ENCODE measurements at regions not wholly inside any gene's neighbourhood (a gene's known extent, or its start where the extent isn't known, plus 50 kb on each side); places are given as distances from the start of the nearest gene placed in this dataset.

DNA sequence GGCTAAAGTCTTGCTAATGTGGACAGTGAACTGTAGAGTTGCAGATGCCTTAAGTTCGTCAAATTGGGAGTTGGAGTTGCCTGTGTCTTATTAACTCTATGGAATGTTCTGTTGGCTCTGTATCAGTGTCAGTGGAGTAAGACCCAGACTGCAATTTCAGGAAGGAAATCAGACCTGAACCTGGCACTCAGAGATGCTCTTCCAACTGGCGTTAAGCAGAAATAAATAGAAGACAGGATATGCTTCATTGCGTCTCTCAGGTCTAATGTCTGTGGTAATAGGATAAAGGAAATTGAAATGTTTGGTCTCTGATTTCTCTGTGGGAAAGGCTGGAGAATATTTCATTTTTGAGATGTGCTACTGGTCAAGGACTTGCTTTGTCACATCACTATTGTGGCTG, 846.7 kb upstream of the ID2 start:
- H2AFZ ChIP-seq (ENCODE audit: low read length) = no peak overlapping the region
- H3K79me2 ChIP-seq (ENCODE audit: insufficient read depth, low read length) = no peaks in the 10 kb centered on the region
- no peaks in the 10 kb centered on the region for H4K20me1 ChIP-seq (ENCODE audit: insufficient read depth, low read length, poor library complexity, severe bottlenecking)
- no peak overlapping the region for H3K9ac ChIP-seq (ENCODE audit: low read depth, low read length, poor library complexity, severe bottlenecking)
- H3K4me1 ChIP-seq (ENCODE audit: insufficient read depth, low read length, poor library complexity, severe bottlenecking) = peaks cover 4% of the 10 kb centered on the region
- no peak overlapping the region for H3K4me3 ChIP-seq (ENCODE audit: low read length, poor library complexity, severe bottlenecking)
- no peaks in the 10 kb centered on the region for H3K9me3 ChIP-seq (ENCODE audit: insufficient read depth, low read depth, low read length)
- H3F3A ChIP-seq (ENCODE audit: low read depth) = no peaks in the 10 kb centered on the region
- no peak overlapping the region for H3K4me2 ChIP-seq (ENCODE audit: low read depth, low read length, poor library complexity, severe bottlenecking)
- TF ChIP-seq EZH2phosphoT487 (IDR thresholded peaks at IDR 0.05; ENCODE audit: borderline replicate concordance) = no peak
- TF ChIP-seq, protein P1, sequence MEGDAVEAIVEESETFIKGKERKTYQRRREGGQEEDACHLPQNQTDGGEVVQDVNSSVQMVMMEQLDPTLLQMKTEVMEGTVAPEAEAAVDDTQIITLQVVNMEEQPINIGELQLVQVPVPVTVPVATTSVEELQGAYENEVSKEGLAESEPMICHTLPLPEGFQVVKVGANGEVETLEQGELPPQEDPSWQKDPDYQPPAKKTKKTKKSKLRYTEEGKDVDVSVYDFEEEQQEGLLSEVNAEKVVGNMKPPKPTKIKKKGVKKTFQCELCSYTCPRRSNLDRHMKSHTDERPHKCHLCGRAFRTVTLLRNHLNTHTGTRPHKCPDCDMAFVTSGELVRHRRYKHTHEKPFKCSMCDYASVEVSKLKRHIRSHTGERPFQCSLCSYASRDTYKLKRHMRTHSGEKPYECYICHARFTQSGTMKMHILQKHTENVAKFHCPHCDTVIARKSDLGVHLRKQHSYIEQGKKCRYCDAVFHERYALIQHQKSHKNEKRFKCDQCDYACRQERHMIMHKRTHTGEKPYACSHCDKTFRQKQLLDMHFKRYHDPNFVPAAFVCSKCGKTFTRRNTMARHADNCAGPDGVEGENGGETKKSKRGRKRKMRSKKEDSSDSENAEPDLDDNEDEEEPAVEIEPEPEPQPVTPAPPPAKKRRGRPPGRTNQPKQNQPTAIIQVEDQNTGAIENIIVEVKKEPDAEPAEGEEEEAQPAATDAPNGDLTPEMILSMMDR (conservative IDR thresholded peaks at IDR 0.05; ENCODE audit: low read length) = no peak
- H3K36me3 ChIP-seq (ENCODE audit: insufficient read depth, low read length) = no peaks in the 10 kb centered on the region
- no peaks in the 10 kb centered on the region for H3K9me2 ChIP-seq (replicated peaks; ENCODE audit: low read depth, low read length)
- H3K27me3 ChIP-seq (ENCODE audit: insufficient read depth, low read length, poor library complexity, severe bottlenecking) = no peaks in the 10 kb centered on the region

DNA sequence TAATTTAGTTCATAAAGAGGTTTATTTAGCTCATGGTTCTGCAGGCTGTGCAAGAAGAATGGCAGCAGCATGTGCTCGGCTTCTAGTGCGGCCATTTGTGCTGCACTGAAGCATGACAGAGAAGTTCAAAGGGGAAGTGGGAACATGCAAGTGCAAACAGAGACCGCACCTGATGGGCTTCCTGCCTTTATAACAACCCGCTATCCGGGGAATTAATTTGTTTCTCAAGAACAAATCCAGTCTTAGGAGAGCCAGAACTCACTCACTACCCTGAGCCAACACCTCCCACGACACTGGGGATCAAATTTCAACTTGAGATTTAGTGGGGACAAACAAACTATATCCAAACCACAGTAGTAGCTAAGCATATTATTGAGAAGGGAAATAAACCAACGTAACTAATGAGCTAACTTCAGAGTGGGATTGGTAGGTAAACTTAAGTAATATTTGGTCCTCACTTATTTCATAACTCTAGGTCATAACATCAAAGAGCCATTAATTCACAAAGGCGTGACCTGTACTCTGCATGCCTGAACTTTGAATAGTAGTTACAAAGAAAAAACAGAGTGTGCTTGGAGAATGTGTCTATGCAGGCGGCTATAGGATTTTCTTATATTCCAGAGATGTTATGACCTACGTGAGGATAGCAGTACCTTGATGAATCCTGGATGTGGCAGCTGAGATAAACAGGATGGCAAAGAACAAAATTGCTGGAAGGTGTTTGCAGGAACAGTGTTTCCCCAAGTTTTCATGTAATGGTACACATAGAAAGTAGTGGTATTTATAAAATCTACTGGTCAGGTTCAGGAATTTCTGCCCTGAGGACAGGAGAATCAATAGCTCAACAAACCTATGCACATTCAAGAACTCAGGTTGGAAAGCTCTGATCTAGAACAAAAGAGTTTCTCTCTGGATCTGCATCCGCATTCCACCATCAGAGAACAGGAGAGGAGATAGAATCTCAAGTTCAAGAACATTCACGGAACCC, 845.9 kb upstream of the ID2 start:
- no peaks in the 10 kb centered on the region for H3K9me2 ChIP-seq (replicated peaks; ENCODE audit: low read depth, low read length)
- TF ChIP-seq EZH2phosphoT487 (IDR thresholded peaks at IDR 0.05; ENCODE audit: borderline replicate concordance) = no peak
- TF ChIP-seq, protein P1 (conservative IDR thresholded peaks at IDR 0.05; ENCODE audit: low read length) = no peak
- no peaks in the 10 kb centered on the region for H3K79me2 ChIP-seq (ENCODE audit: insufficient read depth, low read length)
- no peaks in the 10 kb centered on the region for H3K9me3 ChIP-seq (ENCODE audit: insufficient read depth, low read depth, low read length)
- H3K4me1 ChIP-seq (ENCODE audit: insufficient read depth, low read length, poor library complexity, severe bottlenecking) = peaks cover 4% of the 10 kb centered on the region
- no peaks in the 10 kb centered on the region for H3F3A ChIP-seq (ENCODE audit: low read depth)
- H3K9ac ChIP-seq (ENCODE audit: low read depth, low read length, poor library complexity, severe bottlenecking) = no peak overlapping the region
- no peak overlapping the region for H2AFZ ChIP-seq (ENCODE audit: low read length)
- H3K36me3 ChIP-seq (ENCODE audit: insufficient read depth, low read length) = no peaks in the 10 kb centered on the region
- H3K4me3 ChIP-seq (ENCODE audit: low read length, poor library complexity, severe bottlenecking) = no peak overlapping the region
- no peaks in the 10 kb centered on the region for H3K27me3 ChIP-seq (ENCODE audit: insufficient read depth, low read length, poor library complexity, severe bottlenecking)
- H3K4me2 ChIP-seq (ENCODE audit: low read depth, low read length, poor library complexity, severe bottlenecking) = no peak overlapping the region
- no peaks in the 10 kb centered on the region for H4K20me1 ChIP-seq (ENCODE audit: insufficient read depth, low read length, poor library complexity, severe bottlenecking)

DNA sequence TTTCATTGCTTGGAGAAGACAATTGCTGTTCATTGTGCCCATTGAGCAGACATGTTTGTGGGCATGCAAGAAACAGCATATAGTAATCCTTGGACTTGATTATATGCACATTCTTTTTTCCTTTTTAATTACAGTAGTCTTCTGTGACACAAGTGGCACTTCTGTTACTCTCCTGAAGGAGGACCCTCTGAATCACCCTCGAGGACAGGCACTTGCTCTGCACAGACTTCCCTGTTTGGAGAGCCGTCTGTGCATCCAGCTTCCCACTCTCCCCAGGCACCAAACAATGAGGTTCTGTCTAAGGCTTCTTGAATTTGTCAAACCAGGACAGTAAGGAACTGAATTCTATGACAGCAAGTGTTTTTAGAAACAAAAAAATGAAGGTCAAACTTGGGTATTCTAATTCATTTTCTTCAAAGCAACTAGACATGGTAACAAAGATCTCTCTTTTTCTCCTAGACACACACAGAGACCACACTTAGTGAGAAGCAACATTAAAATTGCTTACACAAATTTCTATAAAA, 844.6 kb upstream of the ID2 start:
- no peaks in the 10 kb centered on the region for H3K36me3 ChIP-seq (ENCODE audit: insufficient read depth, low read length)
- H3K9ac ChIP-seq (ENCODE audit: low read depth, low read length, poor library complexity, severe bottlenecking) = no peak overlapping the region
- H3K27me3 ChIP-seq (ENCODE audit: insufficient read depth, low read length, poor library complexity, severe bottlenecking) = no peaks in the 10 kb centered on the region
- no peaks in the 10 kb centered on the region for H3K79me2 ChIP-seq (ENCODE audit: insufficient read depth, low read length)
- no peaks in the 10 kb centered on the region for H3K9me2 ChIP-seq (replicated peaks; ENCODE audit: low read depth, low read length)
- TF ChIP-seq EZH2phosphoT487 (IDR thresholded peaks at IDR 0.05; ENCODE audit: borderline replicate concordance) = no peak
- TF ChIP-seq, protein P1 (conservative IDR thresholded peaks at IDR 0.05; ENCODE audit: low read length) = no peak; the same call in 1 of the 2 replicates
- H3K9me3 ChIP-seq (ENCODE audit: insufficient read depth, low read depth, low read length) = no peaks in the 10 kb centered on the region
- H3K4me3 ChIP-seq (ENCODE audit: low read length, poor library complexity, severe bottlenecking) = no peak overlapping the region
- H3F3A ChIP-seq (ENCODE audit: low read depth) = no peaks in the 10 kb centered on the region
- no peak overlapping the region for H2AFZ ChIP-seq (ENCODE audit: low read length)
- H3K4me2 ChIP-seq (ENCODE audit: low read depth, low read length, poor library complexity, severe bottlenecking) = no peak overlapping the region
- no peaks in the 10 kb centered on the region for H4K20me1 ChIP-seq (ENCODE audit: insufficient read depth, low read length, poor library complexity, severe bottlenecking)
- H3K4me1 ChIP-seq (ENCODE audit: insufficient read depth, low read length, poor library complexity, severe bottlenecking) = peaks cover 4% of the 10 kb centered on the region

Data from Loucy (cell line).